Activated naive CD4-positive, alpha-beta T cell treated with anti-CD3 and anti-CD28 coated beads, Interleukin-2, amount 50 U/mL, for 72 hours (primary cell): ENCODE measurements at regions not wholly inside any gene's neighbourhood (a gene's known extent, or its start where the extent isn't known, plus 50 kb on each side); places are given as distances from the start of the nearest gene placed in this dataset.
A peak's percentile ranks its signal among the peaks of the same experiment; 100 is the strongest.

Experiments
- ATAC-seq, 2 donors: fragments of 150-1000 bp; cut with Tn5 transposase; 2 replicates each; pipeline ENCODE4 v1.10.0; 2021; ENCODE audit warnings: mild to moderate bottlenecking in 2 of 2, moderate library complexity in 2 of 2
- DNase-seq, 2 donors: peaks; one replicate each; pipeline ENCODE4 v3.0.0; 2021 to 2022; ENCODE audit warnings: low spot score in 2 of 2
- H3K27ac Mint-ChIP-seq, 2 donors: one replicate each; pipeline ENCODE4 v1.8.0; 2022; ENCODE audit warnings: mild to moderate bottlenecking in 2 of 2, mixed read lengths in 2 of 2
- H3K36me3 Mint-ChIP-seq, 2 donors: one replicate each; pipeline ENCODE4 v1.8.0; 2022; ENCODE audit warnings: mixed read lengths in 2 of 2
- H3K9me3 Mint-ChIP-seq, 2 donors: one replicate each; pipeline ENCODE4 v1.8.0; 2022; ENCODE audit warnings: mixed read lengths in 2 of 2

DNA sequence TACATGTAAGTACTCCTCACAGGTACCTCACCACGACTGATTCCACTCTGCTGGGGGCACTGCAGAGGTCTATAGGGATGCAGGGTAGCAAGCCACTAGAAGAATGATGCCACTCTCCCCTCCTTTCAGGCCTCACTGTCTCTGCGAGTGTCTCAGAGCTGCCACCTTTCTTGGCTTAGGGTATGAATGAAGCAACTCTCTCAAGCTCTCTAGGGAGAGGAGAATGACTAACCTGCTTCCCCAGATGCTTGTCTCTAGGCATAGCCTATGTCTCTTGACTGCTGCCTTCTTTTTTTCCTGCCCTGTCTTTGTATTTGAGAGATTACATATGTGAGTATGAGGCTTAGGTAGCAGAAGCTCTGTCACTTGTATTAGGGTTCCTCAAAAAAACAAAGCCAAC lies 566.5 kb upstream of the ATP2B1 start:
- H3K36me3 Mint-ChIP-seq = peaks cover 0 to 6% of the 10 kb centered on the region in 2 donors

DNA sequence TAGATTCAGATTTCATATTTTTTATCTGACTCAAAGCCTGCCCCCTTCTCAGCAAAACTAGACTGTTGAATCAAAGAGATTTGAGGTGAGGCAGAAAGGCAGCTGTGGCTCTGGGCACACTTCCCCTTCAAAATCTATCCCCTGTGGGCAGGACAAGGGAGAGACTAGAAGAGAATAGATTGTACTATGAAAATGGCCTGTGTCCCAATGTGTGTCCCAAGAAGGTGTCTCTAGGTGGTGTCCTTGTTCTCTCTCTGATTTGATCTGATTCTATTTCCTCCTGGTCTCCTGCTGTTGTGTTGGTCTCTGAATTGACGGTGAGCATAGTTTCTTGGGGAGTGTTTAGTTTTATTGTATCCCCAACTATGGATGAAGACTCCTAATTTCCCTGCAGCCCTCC lies 565.8 kb upstream of the ATP2B1 start:
- Mint-ChIP-seq H3K36me3 (no peaks in the 10 kb centered on the region), H3K27ac (no peak overlapping the region), H3K9me3 (no peaks in the 10 kb centered on the region)
- DNase-seq = no peak
- ATAC-seq = no peak

More for the DNA sequence above, 566.5 kb upstream of the ATP2B1 start:
- ATAC-seq (no peak), DNase-seq (no peak)
- Mint-ChIP-seq H3K9me3 (peaks cover 4 to 5% of the 10 kb centered on the region in 2 donors), H3K27ac (no peak overlapping the region)

GRCh38 chr12:90268574-90268973 lies 559.9 kb upstream of the ATP2B1 start:
- ATAC-seq (no peak), DNase-seq (no peak)
- H3K27ac Mint-ChIP-seq = no peak overlapping the region
- H3K36me3 Mint-ChIP-seq = no peaks in the 10 kb centered on the region
- H3K9me3 Mint-ChIP-seq = no peaks in the 10 kb centered on the region

- H3K27ac Mint-ChIP-seq = no peak overlapping the region
- no peak for ATAC-seq
- DNase-seq = no peak
- no peaks in the 10 kb centered on the region for H3K9me3 Mint-ChIP-seq
- no peaks in the 10 kb centered on the region for H3K36me3 Mint-ChIP-seq
Measured at GRCh38 chr12:90262251-90262650, 553.6 kb upstream of the ATP2B1 start.

GRCh38 chr12:90261283-90261682 lies 552.6 kb upstream of the ATP2B1 start:
- no peaks in the 10 kb centered on the region for H3K36me3 Mint-ChIP-seq
- DNase-seq (no peak), ATAC-seq (no peak)
- no peaks in the 10 kb centered on the region for H3K9me3 Mint-ChIP-seq
- H3K27ac Mint-ChIP-seq = no peak overlapping the region

DNA sequence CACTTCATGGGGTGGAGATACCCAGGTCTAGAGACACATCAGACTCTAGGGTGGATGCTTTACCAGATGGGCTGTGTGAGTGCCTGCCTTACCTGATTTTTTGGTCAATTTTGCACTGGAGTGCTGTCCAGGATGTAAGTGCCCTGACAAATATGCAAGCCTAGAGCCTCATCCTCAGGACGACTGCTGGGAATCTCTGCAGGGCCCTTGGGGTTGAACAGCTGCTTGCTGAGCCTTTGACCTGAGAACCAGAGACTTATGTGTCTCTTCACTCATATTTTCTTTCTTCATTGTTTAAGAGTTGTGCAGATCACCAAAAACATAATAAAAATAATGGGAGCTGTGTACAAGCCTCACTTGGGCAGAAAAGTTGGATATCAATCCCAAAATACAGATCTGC lies 551.5 kb upstream of the ATP2B1 start:
- H3K27ac Mint-ChIP-seq = no peak overlapping the region
- no peaks in the 10 kb centered on the region for H3K36me3 Mint-ChIP-seq
- H3K9me3 Mint-ChIP-seq = no peaks in the 10 kb centered on the region
- no peak for DNase-seq
- no peak for ATAC-seq

GRCh38 chr12:90257927-90258624 lies 549.4 kb upstream of the ATP2B1 start:
- DNase-seq (no peak), ATAC-seq (no peak)
- Mint-ChIP-seq H3K9me3 (no peaks in the 10 kb centered on the region), H3K36me3 (no peaks in the 10 kb centered on the region), H3K27ac (no peak overlapping the region)

DNA sequence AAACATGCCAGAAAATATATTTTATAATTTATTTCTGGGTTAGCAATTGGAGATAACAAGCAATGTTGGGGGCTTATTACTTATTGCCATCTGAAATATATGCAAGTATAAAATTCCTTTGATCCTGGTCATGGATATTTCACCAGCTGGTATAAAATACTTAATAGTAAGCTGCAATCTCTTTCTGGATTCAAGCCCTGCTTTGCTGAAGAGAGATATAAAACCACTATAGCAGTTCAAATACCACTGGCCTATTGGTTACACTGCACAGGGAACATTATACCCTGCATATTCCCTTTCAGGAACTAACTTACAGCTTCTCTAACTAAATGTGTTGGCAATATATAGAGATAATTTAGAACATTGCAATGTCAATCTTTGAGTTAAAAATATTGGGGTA lies 546.2 kb upstream of the ATP2B1 start:
- H3K36me3 Mint-ChIP-seq = no peaks in the 10 kb centered on the region
- no peak for ATAC-seq
- no peaks in the 10 kb centered on the region for H3K9me3 Mint-ChIP-seq

DNA sequence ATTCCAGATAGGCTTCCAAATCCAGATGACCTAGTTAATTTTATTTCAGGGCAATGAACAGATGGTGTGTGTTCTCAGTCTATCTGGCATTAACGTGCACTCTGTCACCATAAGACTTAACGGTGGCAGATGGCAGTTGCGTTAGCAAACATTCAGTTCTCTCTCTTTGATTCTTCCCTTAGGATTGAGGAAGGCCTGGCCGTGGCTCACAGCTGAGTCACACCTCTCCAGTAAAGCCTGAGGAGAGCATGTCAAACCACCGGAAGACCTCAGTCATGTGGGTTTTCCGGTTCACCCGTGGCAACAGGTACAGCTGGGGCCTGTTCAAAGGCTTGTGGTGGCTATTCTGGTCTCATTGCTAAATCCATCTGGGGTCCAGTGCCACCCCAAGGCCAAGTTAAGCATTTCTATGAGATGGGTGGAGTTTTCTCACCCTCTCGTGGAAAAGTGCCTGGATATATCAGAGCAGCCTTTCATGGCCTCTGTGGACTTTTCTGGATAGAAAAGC lies 545.1 kb upstream of the ATP2B1 start:
- Mint-ChIP-seq H3K36me3 (no peaks in the 10 kb centered on the region), H3K27ac (no peak overlapping the region), H3K9me3 (peaks cover 0 to under 1% of the 10 kb centered on the region in 2 donors)
- DNase-seq = peak; percentile 20 to 74
- peak; percentile 84 to 100 for ATAC-seq

More for the DNA sequence above, 546.2 kb upstream of the ATP2B1 start:
- no peak overlapping the region for H3K27ac Mint-ChIP-seq
- no peak for DNase-seq

DNA sequence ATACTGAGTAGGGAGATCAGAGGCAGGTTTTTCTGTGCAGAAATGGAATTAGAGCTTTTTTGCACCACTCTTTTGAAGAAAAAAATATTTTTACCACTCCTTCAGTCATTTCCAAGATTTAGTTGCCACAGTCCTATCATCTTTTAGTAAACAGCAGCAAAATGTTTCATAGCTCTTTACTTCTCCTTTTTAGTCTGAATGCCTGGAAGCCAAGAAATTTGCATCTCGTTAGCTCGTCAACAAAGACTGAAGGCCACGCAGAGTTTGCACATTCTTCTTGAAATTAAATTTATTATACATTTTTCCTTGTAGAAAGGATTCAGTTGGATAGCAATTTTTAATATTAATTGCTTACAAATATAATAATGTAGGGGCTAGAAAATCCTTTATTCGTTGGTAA lies 544.5 kb upstream of the ATP2B1 start:
- H3K9me3 Mint-ChIP-seq = peaks cover 0 to 5% of the 10 kb centered on the region in 2 donors
- no peaks in the 10 kb centered on the region for H3K36me3 Mint-ChIP-seq
- ATAC-seq = no peak
- H3K27ac Mint-ChIP-seq = no peak overlapping the region
- no peak for DNase-seq

GRCh38 chr12:90250766-90251165 lies 542.1 kb upstream of the ATP2B1 start:
- no peak overlapping the region for H3K27ac Mint-ChIP-seq
- ATAC-seq (no peak), DNase-seq (no peak)
- H3K36me3 Mint-ChIP-seq = no peaks in the 10 kb centered on the region
- H3K9me3 Mint-ChIP-seq = peaks cover 0 to 5% of the 10 kb centered on the region in 2 donors

- DNase-seq = no peak
- no peak for ATAC-seq
- Mint-ChIP-seq H3K9me3 (peaks cover 0 to 5% of the 10 kb centered on the region in 2 donors), H3K27ac (no peak overlapping the region), H3K36me3 (no peaks in the 10 kb centered on the region)
Measured at GRCh38 chr12:90250042-90250441, 541.4 kb upstream of the ATP2B1 start.

DNA sequence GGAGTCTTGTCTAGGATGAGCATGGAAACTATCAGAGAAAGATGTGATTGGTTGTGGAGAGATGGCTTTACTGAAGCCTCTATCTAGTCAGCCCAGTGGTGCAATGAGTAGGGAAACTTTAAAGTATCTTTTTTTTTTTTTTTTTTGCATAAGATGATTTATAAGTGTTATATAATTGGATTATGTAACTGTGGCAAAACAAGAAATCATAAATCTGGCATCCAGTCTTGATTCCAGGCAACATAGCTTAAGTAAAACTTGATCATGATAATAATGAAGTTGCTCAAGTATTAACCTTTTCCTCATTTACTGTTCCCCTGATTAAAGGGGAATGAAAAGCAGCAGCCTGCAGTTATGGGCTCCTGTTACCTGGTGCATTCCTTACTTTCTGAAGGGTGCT lies 538.0 kb upstream of the ATP2B1 start:
- H3K27ac Mint-ChIP-seq = no peak overlapping the region
- no peak for DNase-seq
- H3K36me3 Mint-ChIP-seq = no peaks in the 10 kb centered on the region
- peaks cover 0 to 5% of the 10 kb centered on the region in 2 donors for H3K9me3 Mint-ChIP-seq
- ATAC-seq = no peak

GRCh38 chr12:90245391-90245790 lies 536.8 kb upstream of the ATP2B1 start:
- no peak for ATAC-seq
- no peak for DNase-seq
- Mint-ChIP-seq H3K9me3 (peaks cover 0 to 5% of the 10 kb centered on the region in 2 donors), H3K27ac (no peak overlapping the region), H3K36me3 (no peaks in the 10 kb centered on the region)

DNA sequence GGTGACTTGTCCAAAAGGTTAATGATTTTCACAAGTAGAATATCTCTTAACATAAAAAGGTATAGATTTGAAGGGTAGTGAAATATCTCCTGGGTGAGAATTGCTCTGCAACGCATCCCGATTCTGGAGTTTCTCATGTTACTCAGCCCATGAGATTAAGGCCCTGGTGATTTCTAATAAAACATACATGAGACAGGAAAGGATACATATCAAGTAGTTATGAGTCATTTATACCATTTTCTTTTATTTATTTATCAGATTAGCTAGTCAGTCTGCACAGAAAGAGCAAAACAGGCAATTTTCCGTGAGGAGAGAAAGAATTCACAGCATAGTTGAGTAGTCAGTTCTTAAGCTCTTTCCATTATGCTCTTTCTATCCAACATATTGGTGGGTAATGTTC lies 535.6 kb upstream of the ATP2B1 start:
- ATAC-seq (no peak), DNase-seq (no peak)
- Mint-ChIP-seq H3K27ac (no peak overlapping the region), H3K9me3 (peaks cover 0 to 5% of the 10 kb centered on the region in 2 donors), H3K36me3 (no peaks in the 10 kb centered on the region)

- ATAC-seq (no peak), DNase-seq (no peak)
- Mint-ChIP-seq H3K36me3 (no peaks in the 10 kb centered on the region), H3K9me3 (no peaks in the 10 kb centered on the region), H3K27ac (no peak overlapping the region)
Measured at GRCh38 chr12:90243211-90243610, 534.6 kb upstream of the ATP2B1 start.

DNA sequence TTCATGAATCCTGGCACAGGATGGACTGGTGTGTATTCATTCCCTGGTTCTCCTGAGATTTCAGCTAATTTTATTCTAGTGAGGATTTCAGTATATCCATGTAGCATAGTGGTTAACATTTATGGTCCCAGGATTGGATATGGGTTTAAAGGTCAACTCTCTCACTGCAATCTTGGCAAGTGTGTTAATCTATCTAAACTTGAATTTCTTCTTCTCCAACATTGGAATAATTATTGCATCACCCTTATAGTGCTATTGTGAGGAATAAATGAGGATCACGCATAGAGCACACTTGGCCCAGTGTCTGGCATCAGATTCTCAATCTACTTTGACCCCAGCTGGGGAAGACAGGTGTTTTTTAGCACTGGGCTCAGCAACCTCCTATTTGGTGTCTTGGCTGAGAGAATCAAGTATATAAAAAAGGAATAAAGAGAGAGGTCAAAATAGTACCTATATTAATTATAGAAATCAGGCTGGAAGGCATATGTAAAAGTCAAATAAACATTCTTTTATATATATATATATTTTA lies 531.2 kb upstream of the ATP2B1 start:
- H3K36me3 Mint-ChIP-seq = no peaks in the 10 kb centered on the region
- DNase-seq (no peak), ATAC-seq (no peak)
- no peaks in the 10 kb centered on the region for H3K9me3 Mint-ChIP-seq
- no peak overlapping the region for H3K27ac Mint-ChIP-seq

GRCh38 chr12:90238663-90239271 lies 530.1 kb upstream of the ATP2B1 start:
- H3K27ac Mint-ChIP-seq = no peak overlapping the region
- DNase-seq (no peak), ATAC-seq (no peak)
- no peaks in the 10 kb centered on the region for H3K36me3 Mint-ChIP-seq
- no peaks in the 10 kb centered on the region for H3K9me3 Mint-ChIP-seq
